Activated T-helper 1 cell treated with anti-CD3 and anti-CD28 coated beads, Interleukin-2, amount 50 U/mL, for 16 hours (primary cell): ENCODE measurements at regions not wholly inside any gene's neighbourhood (a gene's known extent, or its start where the extent isn't known, plus 50 kb on each side); places are given as distances from the start of the nearest gene placed in this dataset.

Source experiments
- DNase-seq, 2 donors: peaks; one replicate each; pipeline ENCODE4 v3.0.0-alpha.2; 2020; ENCODE audit warnings: low read depth in 1 of 2, low spot score in 1 of 2

- DNase-seq = no peak
Measured at GRCh38 chr5:65068410-65068809, 299.7 kb downstream of the CWC27 start.

- no peak for DNase-seq
Measured at GRCh38 chr5:65070026-65070425, 301.3 kb downstream of the CWC27 start.

GRCh38 chr5:65072850-65073249 lies 304.1 kb downstream of the CWC27 start:
- no peak for DNase-seq

- no peak for DNase-seq
Measured at GRCh38 chr5:65073250-65073661, 304.5 kb downstream of the CWC27 start.

GRCh38 chr5:65075623-65076250 lies 307.0 kb downstream of the CWC27 start:
- DNase-seq = no peak

- DNase-seq = peak in 1 of 2 donors; percentile 15
Measured at GRCh38 chr5:65076251-65076869, 307.6 kb downstream of the CWC27 start.

- DNase-seq = no peak
Measured at GRCh38 chr5:65077653-65078052, 308.9 kb downstream of the CWC27 start.

- DNase-seq = no peak
Measured at GRCh38 chr5:65078331-65078730, 309.6 kb downstream of the CWC27 start.

- DNase-seq = no peak
Measured at GRCh38 chr5:65081071-65081470, 312.3 kb downstream of the CWC27 start.

GRCh38 chr5:65084795-65085515 lies 316.2 kb downstream of the CWC27 start:
- no peak for DNase-seq

GRCh38 chr5:65085516-65085850 lies 316.8 kb downstream of the CWC27 start:
- DNase-seq = no peak

GRCh38 chr5:65086234-65086890 lies 317.6 kb downstream of the CWC27 start:
- no peak for DNase-seq

- DNase-seq = no peak
Measured at GRCh38 chr5:65087154-65087553, 318.4 kb downstream of the CWC27 start.

GRCh38 chr5:65094279-65094678 lies 325.5 kb downstream of the CWC27 start:
- DNase-seq = no peak

GRCh38 chr5:65098393-65098792 lies 329.7 kb downstream of the CWC27 start:
- DNase-seq = no peak
